ENCODE measurements at regions not wholly inside any gene's neighbourhood (a gene's known extent, or its start where the extent isn't known, plus 50 kb on each side); places are given as distances from the start of the nearest gene placed in this dataset.
A peak's percentile ranks its signal among the peaks of the same experiment; 100 is the strongest.

- DNase-seq (ENCODE audit: low read depth): no peak
- H3K4me3 ChIP-seq (replicated peaks; ENCODE audit: low read depth, low read length): no peak overlapping the region
- TF ChIP-seq CTCF (IDR thresholded peaks at IDR 0.05; ENCODE audit: low read length, missing control alignments): no peak
These were observed 117.2 kb downstream of the SLITRK5 start for GRCh38 chr13:87788363-87788762.

GRCh38 chr13:87792878-87793277 is 121.7 kb downstream of the SLITRK5 start:
- no peak for DNase-seq (ENCODE audit: low read depth)
- H3K4me3 ChIP-seq (replicated peaks; ENCODE audit: low read depth, low read length): no peak overlapping the region
- no peak for TF ChIP-seq CTCF (IDR thresholded peaks at IDR 0.05; ENCODE audit: low read length, missing control alignments)

GRCh38 chr13:87798536-87798935 is 127.4 kb downstream of the SLITRK5 start:
- no peak for TF ChIP-seq CTCF (IDR thresholded peaks at IDR 0.05; ENCODE audit: low read length, missing control alignments)
- no peak for DNase-seq (ENCODE audit: low read depth)

GRCh38 chr13:87810391-87810801 is 139.2 kb downstream of the SLITRK5 start:
- DNase-seq (ENCODE audit: low read depth): no peak
- no peak overlapping the region for H3K4me3 ChIP-seq (replicated peaks; ENCODE audit: low read depth, low read length)
- no peak for TF ChIP-seq CTCF (IDR thresholded peaks at IDR 0.05; ENCODE audit: low read length, missing control alignments)

More at GRCh38 chr13:87798536-87798935, 127.4 kb downstream of the SLITRK5 start:
- H3K4me3 ChIP-seq (replicated peaks; ENCODE audit: low read depth, low read length): no peak overlapping the region

GRCh38 chr13:87810920-87811344 is 139.8 kb downstream of the SLITRK5 start:
- H3K4me3 ChIP-seq (replicated peaks; ENCODE audit: low read depth, low read length): no peak overlapping the region
- no peak for TF ChIP-seq CTCF (IDR thresholded peaks at IDR 0.05; ENCODE audit: low read length, missing control alignments)
- no peak for DNase-seq (ENCODE audit: low read depth)

- TF ChIP-seq CTCF (IDR thresholded peaks at IDR 0.05; ENCODE audit: low read length, missing control alignments): no peak
- H3K4me3 ChIP-seq (replicated peaks; ENCODE audit: low read depth, low read length): no peak overlapping the region
- no peak for DNase-seq (ENCODE audit: low read depth)
These were observed 143.2 kb downstream of the SLITRK5 start for GRCh38 chr13:87814403-87814802.

GRCh38 chr13:87820241-87820640 is 149.1 kb downstream of the SLITRK5 start:
- peak; percentile 12 for DNase-seq (ENCODE audit: low read depth)
- H3K4me3 ChIP-seq (replicated peaks; ENCODE audit: low read depth, low read length): no peak overlapping the region
- TF ChIP-seq CTCF (IDR thresholded peaks at IDR 0.05; ENCODE audit: low read length, missing control alignments): no peak
